CD4-positive, alpha-beta memory T cell (primary cell): ENCODE measurements at regions not wholly inside any gene's neighbourhood (a gene's known extent, or its start where the extent isn't known, plus 50 kb on each side); places are given as distances from the start of the nearest gene placed in this dataset.

Source experiments
- CTCF ChIA-PET: fragments of 350-600 bp; sonication (Branson Sonifier 250); formaldehyde crosslinking; loops from one replicate; lab custom pipeline; 2021; ENCODE audit warnings: inconsistent platforms; ENCODE audit not compliant: partially characterized antibody; lab: Charles Lee
- POLR2A ChIA-PET: fragments of 350-600 bp; sonication (Branson Sonifier 250); formaldehyde crosslinking; loops from one replicate; lab custom pipeline; 2021; ENCODE audit not compliant: partially characterized antibody; lab: Charles Lee
- DNase-seq, 5 donors: peaks; one replicate each; pipeline versions ENCODE4 v3.0.0 to v3.0.0-alpha.2; 2020 to 2022; ENCODE audit warnings: mixed read lengths in 1 of 5
- H3K27ac ChIP-seq: one replicate; pipeline ENCODE4 v1.7.0; 2013; ENCODE audit warnings: low read depth, low read length
- H3K27me3 ChIP-seq: 2 replicates; pipeline ENCODE4 v1.7.0; 2013; ENCODE audit warnings: mild to moderate bottlenecking, low read length, moderate library complexity; ENCODE audit not compliant: insufficient read depth
- H3K36me3 ChIP-seq: 2 replicates; pipeline ENCODE4 v1.7.0; 2013; ENCODE audit warnings: mild to moderate bottlenecking, low read length, moderate library complexity; ENCODE audit not compliant: insufficient read depth
- H3K4me1 ChIP-seq: 2 replicates; pipeline ENCODE4 v1.7.0; 2013; ENCODE audit warnings: mild to moderate bottlenecking, low read length, moderate library complexity; ENCODE audit not compliant: insufficient read depth
- H3K4me3 ChIP-seq, 2 donors: one replicate each; pipeline ENCODE4 v1.7.0; 2013; ENCODE audit warnings: low read length in 2 of 2, mild to moderate bottlenecking in 1 of 2
- H3K9me3 ChIP-seq, 2 donors: one replicate each; pipeline ENCODE4 v1.7.0; 2013; ENCODE audit warnings: low read length in 2 of 2, control low read depth in 1 of 2; ENCODE audit not compliant: control insufficient read depth in 1 of 2
- H3K27ac Mint-ChIP-seq, 7 donors: one replicate each; pipeline ENCODE4 v1.8.0; 2020 to 2021; ENCODE audit warnings: mixed read lengths in 7 of 7, mild to moderate bottlenecking in 6 of 7, inconsistent platforms in 3 of 7, moderate library complexity in 3 of 7
- H3K27me3 Mint-ChIP-seq, 2 donors: one replicate each; pipeline ENCODE4 v1.8.0; 2020 to 2021; ENCODE audit warnings: mixed read lengths in 2 of 2
- H3K36me3 Mint-ChIP-seq, 2 donors: one replicate each; pipeline ENCODE4 v1.8.0; 2020 to 2021; ENCODE audit warnings: mixed read lengths in 2 of 2, inconsistent platforms in 1 of 2, mild to moderate bottlenecking in 1 of 2
- H3K4me1 Mint-ChIP-seq, 4 donors: one replicate each; pipeline ENCODE4 v1.8.0; 2020 to 2021; ENCODE audit warnings: mixed read lengths in 4 of 4, mild to moderate bottlenecking in 1 of 4
- H3K4me3 Mint-ChIP-seq, 8 donors: one replicate each; pipeline ENCODE4 v1.8.0; 2020 to 2021; ENCODE audit warnings: mixed read lengths in 8 of 8, mild to moderate bottlenecking in 7 of 8, moderate library complexity in 6 of 8, inconsistent platforms in 3 of 8
- H3K9me3 Mint-ChIP-seq, 8 donors: one replicate each; pipeline ENCODE4 v1.8.0; 2020 to 2021; ENCODE audit warnings: mixed read lengths in 8 of 8, mild to moderate bottlenecking in 5 of 8, inconsistent platforms in 3 of 8, moderate library complexity in 1 of 8
- intact Hi-C: fragments of 100-400 bp; cut with micrococcal nuclease; formaldehyde crosslinking; loops from one replicate; pipeline ENCODE4 v1.15.1; 2023

DNA sequence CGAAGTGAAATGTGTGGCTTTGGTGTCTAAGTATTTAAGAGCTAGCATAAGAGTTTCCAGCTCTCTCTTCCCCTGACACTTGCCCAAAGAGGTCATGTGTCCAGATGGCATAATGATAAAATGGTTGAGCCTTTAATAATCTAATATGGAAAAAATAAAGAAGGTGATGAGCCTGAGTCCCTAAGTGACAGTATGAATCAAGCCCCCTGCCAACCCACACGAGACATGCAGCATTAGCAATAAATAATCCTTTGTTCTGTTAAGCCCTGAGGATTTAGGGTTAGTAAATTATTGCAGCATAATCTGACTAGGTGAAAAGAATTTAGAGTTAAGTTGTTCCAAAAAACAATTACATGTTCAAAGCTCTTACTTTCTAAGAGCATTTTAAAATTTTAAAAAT, 217.2 kb upstream of the CCDC150 start:
- Mint-ChIP-seq H3K9me3 (no peaks in the 10 kb centered on the region), H3K36me3 (no peaks in the 10 kb centered on the region), H3K27ac (no peak overlapping the region), H3K4me3 (peak overlapping the region in 1 of 8 donors; percentile 65), H3K4me1 (no peaks in the 10 kb centered on the region), H3K27me3 (peaks cover 6 to 15% of the 10 kb centered on the region in 2 donors)
- CTCF ChIA-PET: no interaction called here
- no peak overlapping the region for H3K27ac ChIP-seq
- intact Hi-C loops: no loop called here
- H3K4me1 ChIP-seq: no peaks in the 10 kb centered on the region
- H3K9me3 ChIP-seq: no peaks in the 10 kb centered on the region
- H3K4me3 ChIP-seq: no peak overlapping the region
- H3K27me3 ChIP-seq: no peaks in the 10 kb centered on the region
- no peaks in the 10 kb centered on the region for H3K36me3 ChIP-seq
- DNase-seq: no peak
- POLR2A ChIA-PET: no interaction called here

DNA sequence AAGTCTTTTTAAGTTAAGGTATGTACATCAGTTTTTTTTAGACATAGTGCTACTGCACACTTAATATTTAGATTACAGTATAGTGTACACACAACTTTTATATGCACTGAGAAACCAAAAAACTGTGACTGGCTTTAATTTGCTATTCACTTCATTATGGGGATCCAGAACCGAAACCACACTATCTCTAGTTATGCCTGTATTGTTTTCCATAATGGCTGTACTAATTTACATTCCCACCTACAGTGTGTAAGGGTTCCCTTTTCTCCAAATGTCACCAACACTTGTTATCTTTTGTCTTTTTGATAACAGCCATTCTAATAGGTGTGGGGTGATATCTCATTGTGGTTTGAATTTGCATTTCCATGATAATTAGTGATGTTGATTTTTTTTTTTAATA, 213.4 kb upstream of the CCDC150 start:
- Histone ChIP-seq H3K36me3 (no peaks in the 10 kb centered on the region), H3K27ac (no peak overlapping the region), H3K9me3 (no peaks in the 10 kb centered on the region), H3K4me1 (no peaks in the 10 kb centered on the region), H3K4me3 (no peak overlapping the region), H3K27me3 (no peaks in the 10 kb centered on the region)
- intact Hi-C loops: no loop called here
- H3K36me3 Mint-ChIP-seq: no peaks in the 10 kb centered on the region
- peaks cover 0 to 3% (median 0%) of the 10 kb centered on the region in 4 donors for H3K4me1 Mint-ChIP-seq
- no peak overlapping the region for H3K27ac Mint-ChIP-seq
- ChIA-PET POLR2A (no interaction called here), CTCF (interaction anchor here (1.2 kb wide), 1 partner anchor 12 kb away, joined by 3 read pairs; no protein-coding TSS in a partner anchor)
- peaks cover 3 to 12% of the 10 kb centered on the region in 2 donors for H3K27me3 Mint-ChIP-seq
- H3K9me3 Mint-ChIP-seq: no peaks in the 10 kb centered on the region
- H3K4me3 Mint-ChIP-seq: no peak overlapping the region
- no peak for DNase-seq

DNA sequence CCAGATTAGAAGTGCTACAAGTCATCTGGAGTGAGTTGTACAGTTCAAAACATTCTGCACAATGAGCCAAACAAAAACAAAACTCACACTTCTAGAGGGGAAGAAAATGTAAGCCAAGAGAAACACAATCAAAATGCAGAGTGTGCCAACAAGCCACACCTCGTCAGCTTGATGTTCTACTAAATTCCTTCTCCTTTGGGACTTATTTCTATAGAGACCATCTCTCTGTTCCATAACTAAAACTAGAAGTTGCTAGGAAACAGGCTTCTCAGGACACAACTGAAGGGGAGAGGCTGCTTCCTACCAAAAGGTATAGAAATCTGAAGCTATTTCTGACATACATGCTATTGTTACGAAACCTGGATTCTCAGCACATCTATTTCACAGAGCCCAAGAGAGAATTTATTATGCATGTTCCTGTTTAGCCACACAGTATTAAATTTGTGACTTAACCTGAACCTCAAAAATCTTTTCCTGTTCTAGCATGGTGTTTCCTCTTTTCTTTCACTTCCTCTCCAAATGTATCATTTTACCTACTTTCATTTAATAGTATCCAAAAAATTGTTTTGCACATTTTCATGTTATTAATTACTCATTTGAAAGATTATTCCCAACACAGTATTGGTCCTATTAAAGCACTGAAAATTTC, 211.4 kb upstream of the CCDC150 start:
- no peak overlapping the region for H3K27ac Mint-ChIP-seq
- peaks cover 0 to 3% (median 0%) of the 10 kb centered on the region in 4 donors for H3K4me1 Mint-ChIP-seq
- no peaks in the 10 kb centered on the region for H3K36me3 ChIP-seq
- H3K4me3 ChIP-seq: no peak overlapping the region
- no peaks in the 10 kb centered on the region for H3K4me1 ChIP-seq
- POLR2A ChIA-PET: no interaction called here
- no peaks in the 10 kb centered on the region for H3K9me3 ChIP-seq
- H3K27me3 Mint-ChIP-seq: peaks cover 3 to 12% of the 10 kb centered on the region in 2 donors
- no peak overlapping the region for H3K27ac ChIP-seq
- no peak for DNase-seq
- H3K4me3 Mint-ChIP-seq: no peak overlapping the region
- no peaks in the 10 kb centered on the region for H3K27me3 ChIP-seq
- intact Hi-C loops: no loop called here
- CTCF ChIA-PET: no interaction called here
- H3K36me3 Mint-ChIP-seq: no peaks in the 10 kb centered on the region
- no peaks in the 10 kb centered on the region for H3K9me3 Mint-ChIP-seq

DNA sequence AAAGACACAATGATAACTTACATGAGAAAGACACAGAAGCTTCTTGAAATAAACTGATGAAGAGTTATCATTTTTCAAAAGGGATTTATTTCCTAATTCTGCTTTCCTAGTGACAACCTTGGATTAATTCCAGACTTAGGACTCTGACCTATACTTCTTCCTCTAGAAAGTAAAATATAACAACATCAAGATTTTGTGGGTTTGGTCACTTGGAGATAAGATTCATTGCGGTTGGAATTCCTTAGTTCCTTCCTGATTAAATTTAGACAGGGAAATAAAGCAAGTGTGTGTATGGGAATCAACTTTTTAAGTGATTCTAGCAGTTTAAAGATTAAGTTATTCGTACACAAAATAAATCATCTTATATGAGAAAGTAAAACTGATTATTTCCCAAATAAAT, 208.4 kb upstream of the CCDC150 start:
- CTCF ChIA-PET: no interaction called here
- Mint-ChIP-seq H3K4me3 (no peak overlapping the region), H3K27ac (no peak overlapping the region), H3K9me3 (no peaks in the 10 kb centered on the region), H3K36me3 (no peaks in the 10 kb centered on the region), H3K4me1 (peaks cover 0 to 3% (median 0%) of the 10 kb centered on the region in 4 donors), H3K27me3 (peaks cover 4 to 9% of the 10 kb centered on the region in 2 donors)
- POLR2A ChIA-PET: no interaction called here
- intact Hi-C loops: no loop called here
- Histone ChIP-seq H3K4me1 (no peaks in the 10 kb centered on the region), H3K36me3 (no peaks in the 10 kb centered on the region), H3K27ac (no peak overlapping the region), H3K27me3 (no peaks in the 10 kb centered on the region), H3K9me3 (no peaks in the 10 kb centered on the region), H3K4me3 (no peak overlapping the region)
- DNase-seq: no peak

DNA sequence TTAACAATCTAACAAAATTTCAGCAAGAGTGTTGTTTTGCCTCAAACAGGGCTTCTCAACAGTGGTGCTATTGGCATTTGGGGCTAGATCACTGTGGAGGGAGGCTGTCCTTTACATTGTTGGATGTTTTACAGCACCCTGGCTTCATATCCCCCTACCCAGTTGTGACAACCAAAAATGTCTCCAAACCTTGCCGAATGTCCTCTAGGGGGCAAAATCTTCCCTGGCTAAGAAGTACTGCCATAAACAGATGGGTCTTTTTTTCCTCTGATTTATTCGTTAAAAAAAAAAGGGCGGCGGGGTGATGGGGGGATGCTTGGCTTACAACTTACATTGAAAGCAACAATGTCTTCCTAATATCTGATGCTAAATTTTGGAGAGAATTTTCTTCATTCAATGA, 207.6 kb upstream of the CCDC150 start:
- no peaks in the 10 kb centered on the region for H3K27me3 ChIP-seq
- CTCF ChIA-PET: no interaction called here
- no peaks in the 10 kb centered on the region for H3K36me3 ChIP-seq
- no peaks in the 10 kb centered on the region for H3K9me3 ChIP-seq
- no peaks in the 10 kb centered on the region for H3K36me3 Mint-ChIP-seq
- no peaks in the 10 kb centered on the region for H3K4me1 ChIP-seq
- intact Hi-C loops: no loop called here
- peaks cover 6 to 10% of the 10 kb centered on the region in 2 donors for H3K27me3 Mint-ChIP-seq
- no peak overlapping the region for H3K4me3 ChIP-seq
- POLR2A ChIA-PET: no interaction called here
- DNase-seq: no peak
- H3K4me1 Mint-ChIP-seq: peaks cover 0 to 3% (median 0%) of the 10 kb centered on the region in 4 donors
- H3K9me3 Mint-ChIP-seq: no peaks in the 10 kb centered on the region
- H3K27ac Mint-ChIP-seq: no peak overlapping the region
- no peak overlapping the region for H3K4me3 Mint-ChIP-seq
- H3K27ac ChIP-seq: no peak overlapping the region

DNA sequence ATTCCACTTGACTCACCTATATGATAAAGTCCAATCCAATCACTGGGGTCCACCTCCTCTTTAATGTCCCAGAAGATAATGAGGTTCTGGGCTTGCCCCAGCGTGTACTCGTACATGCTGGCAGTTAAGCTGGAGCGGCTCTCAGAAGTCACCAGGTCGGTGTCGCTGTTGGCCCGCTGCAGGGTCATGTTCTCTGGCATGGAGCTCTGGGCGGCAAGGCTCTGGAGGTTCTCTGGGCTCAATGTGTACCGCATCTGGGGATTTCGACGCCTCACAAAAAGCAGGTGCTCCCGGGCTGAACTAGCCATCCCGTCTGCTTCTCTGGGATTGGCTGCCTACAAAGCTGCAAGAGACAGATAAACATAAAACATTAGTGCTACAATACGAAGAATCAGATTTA, 206.4 kb upstream of the CCDC150 start:
- no peaks in the 10 kb centered on the region for H3K4me1 ChIP-seq
- H3K36me3 ChIP-seq: no peaks in the 10 kb centered on the region
- Mint-ChIP-seq H3K36me3 (no peaks in the 10 kb centered on the region), H3K4me3 (no peak overlapping the region), H3K27ac (no peak overlapping the region), H3K27me3 (peaks cover 7 to 12% of the 10 kb centered on the region in 2 donors), H3K4me1 (peaks cover 0 to 2% (median 0%) of the 10 kb centered on the region in 4 donors), H3K9me3 (no peaks in the 10 kb centered on the region)
- POLR2A ChIA-PET: no interaction called here
- H3K27ac ChIP-seq: no peak overlapping the region
- no peak for DNase-seq
- intact Hi-C loops: no loop called here
- CTCF ChIA-PET: no interaction called here
- no peaks in the 10 kb centered on the region for H3K27me3 ChIP-seq
- no peak overlapping the region for H3K4me3 ChIP-seq
- H3K9me3 ChIP-seq: no peaks in the 10 kb centered on the region

DNA sequence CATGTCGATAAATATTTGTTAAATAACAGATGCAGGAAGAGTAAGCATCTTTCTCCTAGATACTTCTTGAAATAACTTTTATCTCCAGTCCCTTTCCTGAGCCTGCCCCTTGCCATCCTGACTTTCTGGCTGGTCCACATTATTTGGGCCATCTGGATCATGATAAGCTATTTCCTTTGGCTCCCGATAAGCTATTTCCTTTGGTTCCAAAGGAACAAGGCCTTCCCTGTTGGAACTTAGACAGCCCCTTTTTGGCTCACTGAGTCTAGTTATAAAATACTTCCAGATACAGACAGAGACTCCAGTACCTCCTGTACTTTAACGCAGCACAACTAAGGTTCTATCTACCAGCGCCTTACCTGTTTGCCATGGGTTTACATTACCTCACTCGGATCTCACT, 205.3 kb upstream of the CCDC150 start:
- CTCF ChIA-PET: no interaction called here
- H3K27me3 Mint-ChIP-seq: peaks cover 7 to 12% of the 10 kb centered on the region in 2 donors
- Histone ChIP-seq H3K4me1 (no peaks in the 10 kb centered on the region), H3K9me3 (no peaks in the 10 kb centered on the region), H3K4me3 (no peak overlapping the region), H3K27me3 (no peaks in the 10 kb centered on the region), H3K27ac (no peak overlapping the region), H3K36me3 (no peaks in the 10 kb centered on the region)
- no peak for DNase-seq
- intact Hi-C loops: no loop called here
- H3K4me3 Mint-ChIP-seq: no peak overlapping the region
- H3K4me1 Mint-ChIP-seq: no peaks in the 10 kb centered on the region
- no peak overlapping the region for H3K27ac Mint-ChIP-seq
- H3K36me3 Mint-ChIP-seq: no peaks in the 10 kb centered on the region
- H3K9me3 Mint-ChIP-seq: no peaks in the 10 kb centered on the region
- POLR2A ChIA-PET: no interaction called here
